IPS-NIHi11 (cell line): ENCODE measurements at regions not wholly inside any gene's neighbourhood (a gene's known extent, or its start where the extent isn't known, plus 50 kb on each side); places are given as distances from the start of the nearest gene placed in this dataset.
"Not testable (repeated sequence)": the region's sequence is repeated elsewhere in the genome, so short reads cannot be mapped to it uniquely, and the experiment has no call there.

Experiments
- DNase-seq: peaks from one replicate; pipeline ENCODE4 v3.0.0; 2012; ENCODE audit warnings: mixed read lengths, low spot score

DNA sequence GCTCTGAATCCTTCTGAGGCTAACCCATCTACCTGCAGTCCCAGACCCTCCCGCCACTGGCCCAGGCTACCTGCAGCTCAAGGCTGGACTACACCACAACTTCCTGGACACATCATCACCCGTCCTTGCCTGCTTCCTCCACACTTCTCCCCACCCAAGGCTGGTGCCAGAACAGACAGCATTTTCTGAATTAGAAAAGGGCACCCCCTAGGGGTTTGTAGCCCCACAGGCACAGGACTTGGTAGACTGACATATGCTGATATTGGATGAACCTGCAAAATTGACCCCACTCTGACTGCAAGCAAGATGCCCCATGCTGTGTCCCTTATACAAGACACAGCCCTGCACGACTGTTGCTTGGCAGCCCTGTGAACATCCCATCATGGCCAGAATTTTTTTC lies 271.5 kb upstream of the C16orf82 start:
- DNase-seq = peak; percentile 62

DNA sequence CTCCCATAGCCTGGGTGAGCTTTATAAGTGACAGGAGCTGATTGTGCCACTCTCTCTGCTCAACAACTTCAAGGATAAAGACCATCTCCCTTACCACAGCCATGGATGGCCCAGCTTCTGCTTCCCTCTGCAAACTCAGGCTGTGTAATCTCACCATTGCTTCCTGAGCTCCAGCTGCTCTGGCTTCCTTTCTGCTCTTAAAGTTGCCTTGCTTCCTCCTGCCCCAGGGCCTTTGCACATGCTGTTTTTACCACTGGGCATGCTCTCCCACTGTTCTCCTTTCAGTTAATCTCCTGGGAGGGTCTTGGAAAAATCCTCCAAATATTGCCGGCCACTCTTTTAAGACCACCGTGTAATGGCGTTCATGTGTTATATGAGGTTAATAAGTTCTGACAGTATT lies 265.1 kb upstream of the C16orf82 start:
- DNase-seq = no peak

DNA sequence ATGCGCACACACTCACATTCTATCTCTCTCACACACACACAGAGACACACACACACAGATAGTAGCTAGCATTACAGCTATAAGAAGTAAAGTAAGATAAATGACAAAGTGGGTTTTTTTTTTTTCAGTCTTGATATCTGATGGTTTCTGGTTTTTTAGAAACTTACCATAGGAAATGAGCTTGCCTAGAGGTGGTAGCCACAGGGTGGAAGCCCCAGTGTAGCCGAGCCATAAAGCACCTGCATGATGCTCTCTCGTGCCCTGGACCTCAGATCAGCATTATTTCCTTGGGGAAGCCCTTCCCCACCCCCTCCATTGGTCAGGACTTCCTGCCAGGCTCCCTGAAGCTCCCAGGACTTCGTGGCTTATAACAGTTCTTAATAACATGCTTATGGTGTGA lies 264.3 kb upstream of the C16orf82 start:
- DNase-seq = no peak

DNA sequence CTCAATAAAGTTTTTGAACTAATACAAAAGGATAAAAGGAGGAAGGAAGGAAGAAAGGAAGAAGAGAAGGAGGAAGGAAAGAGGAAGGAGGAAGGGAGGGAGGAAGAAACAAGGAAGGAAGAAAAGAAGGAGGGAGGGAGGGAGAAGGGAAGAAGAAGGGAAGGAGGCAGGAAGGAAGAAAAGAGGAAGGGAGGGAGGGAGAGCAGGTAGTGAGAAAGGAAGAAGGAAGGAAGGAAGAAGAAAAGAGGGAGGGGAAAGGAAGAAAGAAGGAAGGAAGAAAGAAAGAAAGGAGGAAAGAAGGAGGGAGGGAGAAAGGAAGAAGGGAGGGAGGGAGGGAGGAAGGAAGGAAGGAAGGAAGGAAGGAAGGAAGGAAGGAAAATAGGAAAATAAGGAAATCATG lies 263.8 kb upstream of the C16orf82 start:
- DNase-seq = no peak

- DNase-seq = no peak
Measured at GRCh38 chr16:26806657-26807056, 260.1 kb upstream of the C16orf82 start.

DNA sequence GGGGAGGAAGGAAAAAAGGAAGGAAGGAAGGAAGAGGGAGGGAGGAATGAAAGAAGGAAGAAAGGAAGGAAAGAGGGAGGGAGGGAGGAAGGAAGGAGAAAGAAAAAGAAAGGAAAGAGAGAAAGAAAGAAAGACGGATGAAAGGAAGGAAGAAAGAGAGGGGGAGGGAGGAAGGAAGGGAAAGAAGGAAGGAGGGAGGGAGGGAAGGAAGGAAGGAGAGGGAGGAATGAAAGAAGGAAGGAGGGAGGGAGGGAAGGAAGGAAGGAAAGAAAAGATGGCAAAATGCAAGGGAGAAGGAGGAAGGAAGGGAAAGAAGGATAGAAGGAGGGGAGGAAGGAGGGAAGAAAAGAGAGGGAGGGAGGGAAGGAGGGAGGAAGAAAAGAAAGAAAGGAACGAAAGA lies 257.3 kb upstream of the C16orf82 start:
- no peak for DNase-seq

- no peak for DNase-seq
Measured at GRCh38 chr16:26816266-26816665, 250.5 kb upstream of the C16orf82 start.

DNA sequence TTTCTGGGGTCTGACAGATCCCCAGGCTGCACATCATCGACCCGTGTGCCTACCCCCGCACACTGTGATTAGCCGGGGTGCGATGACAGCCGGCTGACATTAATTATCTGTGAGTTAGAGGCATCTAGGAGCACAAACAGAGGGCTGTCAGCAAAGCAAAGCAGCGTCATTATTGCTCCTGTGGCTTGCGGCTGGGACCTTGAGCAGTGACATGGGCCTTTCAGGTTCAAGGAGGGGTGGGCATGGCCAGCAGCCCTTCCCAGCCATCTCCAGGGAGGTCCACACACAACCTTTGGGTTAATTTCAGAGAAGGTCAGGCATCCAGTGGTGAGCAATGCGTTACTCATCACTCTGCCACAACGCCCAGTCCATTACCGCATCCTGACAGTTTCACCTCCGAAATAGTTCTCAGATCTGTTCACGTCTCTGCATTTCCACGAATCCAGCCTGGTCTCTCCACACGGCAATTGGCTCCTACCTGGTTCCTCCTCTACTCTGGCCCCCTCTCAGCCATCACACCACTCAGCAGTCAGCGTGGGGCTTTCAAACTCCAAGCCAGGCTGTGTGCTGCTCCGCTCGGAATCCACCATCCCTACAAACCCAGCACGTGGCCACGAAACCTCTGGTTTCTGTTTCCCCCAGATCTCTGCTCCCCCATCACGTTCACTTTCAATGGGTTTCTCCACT lies 249.7 kb upstream of the C16orf82 start:
- no peak for DNase-seq

GRCh38 chr16:26818393-26818792 lies 248.3 kb upstream of the C16orf82 start:
- no peak for DNase-seq

DNA sequence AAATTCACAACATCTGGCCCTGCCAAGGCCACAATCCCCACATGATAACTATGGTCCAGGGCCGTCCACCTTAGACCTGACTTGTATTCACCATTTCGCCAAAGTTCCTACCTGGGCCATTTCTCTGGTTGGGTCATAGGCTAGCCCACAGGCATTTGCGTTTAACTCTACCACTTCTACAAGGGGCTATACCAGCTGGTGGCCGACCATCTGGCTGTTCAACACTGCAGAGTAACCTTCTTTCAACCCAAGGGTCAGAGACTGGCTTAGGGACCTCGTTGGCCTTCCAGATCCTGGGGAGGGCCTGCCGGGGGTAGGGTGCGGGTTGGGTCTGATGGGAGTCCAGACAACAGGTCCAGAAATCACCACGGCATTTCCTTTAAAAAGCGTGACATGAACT lies 242.3 kb upstream of the C16orf82 start:
- no peak for DNase-seq

DNA sequence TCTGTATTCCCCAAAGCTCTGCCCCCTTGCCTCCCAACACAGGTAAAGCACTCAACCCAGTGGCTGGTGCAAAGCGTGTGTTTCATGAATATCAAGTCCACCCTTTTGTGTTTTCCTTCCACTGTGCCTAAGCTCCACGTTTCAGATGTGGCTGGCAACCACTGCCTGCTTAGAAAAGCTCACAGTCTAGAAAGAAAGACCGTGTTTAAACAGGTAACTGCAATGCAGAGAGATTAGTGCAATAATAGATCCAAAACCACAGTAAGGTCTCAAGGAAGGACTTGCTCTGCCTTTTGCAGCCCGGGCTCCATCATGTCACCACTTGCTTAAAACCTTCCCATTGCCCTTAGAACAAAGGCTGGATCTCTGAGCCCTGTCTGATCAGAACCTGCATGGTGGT lies 240.2 kb upstream of the C16orf82 start:
- DNase-seq = no peak

GRCh38 chr16:26827386-26827785 lies 239.3 kb upstream of the C16orf82 start:
- no peak for DNase-seq

DNA sequence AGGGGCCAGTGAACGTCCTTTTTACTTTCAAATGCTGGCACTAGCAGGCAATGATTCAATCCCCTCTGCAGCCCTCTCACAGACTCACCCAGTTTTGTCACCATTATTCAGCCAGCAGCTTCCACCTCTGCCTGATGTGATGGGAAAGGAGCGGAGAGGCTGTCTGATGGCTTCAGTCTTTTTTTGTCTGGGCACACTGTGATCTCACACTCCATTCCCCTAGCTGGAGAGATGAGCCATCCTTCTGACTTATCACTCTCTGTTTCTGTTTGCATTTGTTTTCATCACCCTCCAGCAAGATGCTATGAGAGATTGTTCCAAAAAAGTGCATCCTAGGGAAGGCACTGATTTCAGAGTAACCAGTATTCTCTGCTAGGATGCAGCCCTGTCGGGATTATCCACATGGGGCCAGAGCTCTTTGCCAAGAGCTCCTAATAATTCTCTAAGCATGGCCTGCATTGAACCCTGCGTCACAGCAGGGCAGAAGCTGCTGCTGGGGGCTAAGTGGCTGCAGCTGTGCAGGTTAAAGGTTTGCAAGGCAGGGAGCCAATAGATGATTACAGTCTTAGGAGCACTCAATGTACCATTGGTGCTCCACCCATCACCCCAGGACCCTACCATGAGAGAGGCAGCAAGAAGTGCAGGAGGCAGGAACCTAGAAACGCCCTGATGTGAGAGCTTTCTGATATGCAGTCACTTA lies 236.1 kb upstream of the C16orf82 start:
- DNase-seq = no peak

DNA sequence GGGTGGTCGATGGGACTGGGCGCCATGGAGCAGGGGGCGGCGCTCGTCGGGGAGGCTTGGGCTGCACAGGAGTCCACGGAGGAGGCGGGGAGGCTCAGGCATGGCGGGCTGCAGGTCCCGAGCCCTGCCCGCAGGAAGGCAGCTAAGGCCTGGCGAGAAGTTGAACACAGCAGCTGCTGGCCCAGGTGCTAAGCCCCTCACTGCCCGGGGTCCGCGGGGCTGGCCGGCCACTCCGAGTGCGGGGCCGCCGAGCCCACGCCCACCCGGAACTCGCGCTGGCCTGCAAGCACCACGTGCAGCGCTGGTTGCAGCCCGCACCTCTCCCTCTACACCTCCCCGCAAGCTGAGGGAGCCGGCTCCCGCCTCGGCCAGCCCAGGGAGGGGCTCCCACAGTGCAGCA lies 230.6 kb upstream of the C16orf82 start:
- DNase-seq = not testable (repeated sequence)

GRCh38 chr16:26838931-26839330 lies 227.8 kb upstream of the C16orf82 start:
- DNase-seq = no peak

DNA sequence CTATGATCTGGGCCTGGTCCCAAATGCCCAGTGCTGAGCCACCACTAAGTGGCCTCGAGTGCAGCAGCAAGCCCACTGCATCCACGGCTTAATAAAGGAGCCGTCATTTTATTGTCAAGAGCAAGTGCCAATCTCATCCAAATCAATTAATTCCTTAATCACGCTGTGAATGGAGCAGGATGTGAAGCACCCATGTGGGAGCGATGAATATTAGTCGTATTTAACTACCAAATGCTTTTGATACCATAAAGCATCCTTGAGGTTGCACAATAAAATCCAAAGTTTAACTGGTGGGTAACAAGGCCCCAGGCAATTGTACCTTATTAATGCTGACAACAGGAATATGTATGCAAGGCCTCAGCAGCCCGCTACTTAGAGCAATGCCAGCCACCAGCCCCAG lies 226.0 kb upstream of the C16orf82 start:
- no peak for DNase-seq

DNA sequence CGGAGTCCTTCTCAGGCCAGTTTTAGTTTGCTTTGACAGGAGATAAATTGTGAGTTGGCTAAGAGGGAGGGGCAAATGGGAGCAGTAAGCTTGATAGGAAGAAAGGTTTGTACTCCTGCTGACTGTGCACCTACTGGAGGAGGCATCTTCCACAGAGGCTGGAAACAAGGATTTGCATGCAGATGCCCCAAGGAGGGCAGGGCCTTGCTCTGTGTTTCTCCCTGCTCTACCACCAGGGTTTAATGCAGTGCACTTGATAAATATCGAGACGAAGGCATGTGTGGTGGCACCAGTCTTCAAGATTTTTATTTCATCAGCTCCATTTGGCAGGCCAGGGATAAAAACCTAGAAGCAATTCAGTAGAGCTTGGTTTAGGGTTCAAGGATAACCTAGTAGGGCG lies 210.5 kb upstream of the C16orf82 start:
- no peak for DNase-seq

DNA sequence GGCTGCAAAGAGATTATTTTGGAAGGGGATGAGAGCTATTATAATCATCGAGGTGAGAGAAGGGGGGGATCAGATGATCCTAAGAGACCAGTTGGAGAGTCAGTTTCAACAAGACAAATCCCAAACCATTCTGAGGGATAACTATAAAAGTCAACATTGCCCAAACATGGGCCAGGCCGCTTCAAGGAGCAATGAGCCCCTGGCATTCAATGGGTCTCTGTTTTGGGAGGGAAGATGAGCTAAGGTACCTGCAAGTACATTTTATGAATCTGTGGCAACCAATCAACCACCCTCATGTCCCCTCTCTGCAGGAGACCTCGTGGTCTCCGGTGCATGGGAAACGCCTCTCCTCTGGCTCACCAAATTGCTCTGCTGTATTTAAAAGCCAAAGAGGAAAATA lies 209.9 kb upstream of the C16orf82 start:
- no peak for DNase-seq

GRCh38 chr16:26857371-26857770 lies 209.4 kb upstream of the C16orf82 start:
- no peak for DNase-seq

DNA sequence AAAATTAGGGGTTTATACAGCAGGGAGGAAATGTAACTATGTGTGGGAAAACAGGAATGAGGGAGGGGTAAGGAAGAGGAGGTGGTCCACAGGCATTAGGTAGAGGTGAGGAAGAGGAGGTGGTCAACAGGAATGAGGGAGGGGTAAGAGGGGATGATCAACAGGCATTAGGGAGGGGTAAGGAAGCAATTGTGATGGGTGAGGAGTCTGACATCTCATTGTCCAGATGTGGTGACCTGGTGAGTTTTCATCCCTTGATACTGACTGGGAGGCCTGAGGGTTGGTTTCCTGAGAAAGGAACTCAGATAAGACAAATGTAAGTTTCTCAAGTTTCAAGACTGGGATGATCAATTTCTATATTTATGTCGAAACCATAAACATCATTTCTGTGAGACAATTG lies 206.2 kb upstream of the C16orf82 start:
- no peak for DNase-seq

DNA sequence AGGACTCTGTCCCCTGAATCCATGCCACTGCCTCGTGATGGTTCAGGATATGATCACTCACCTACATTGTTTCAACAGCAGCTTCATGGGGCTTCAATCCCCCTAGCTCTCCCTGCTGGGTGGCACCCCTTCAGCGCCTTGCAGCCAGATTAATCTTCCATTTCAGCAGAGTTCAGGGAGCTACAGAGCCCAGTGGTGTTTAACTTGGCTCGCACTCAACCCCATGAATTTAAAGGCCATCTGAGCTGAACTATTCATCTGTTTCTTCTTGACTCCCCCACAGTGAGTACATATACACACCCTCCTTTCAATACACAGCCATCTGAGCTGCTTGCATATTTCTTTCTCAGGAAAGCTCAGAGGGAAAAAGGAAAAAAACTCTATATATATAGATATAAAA lies 202.8 kb upstream of the C16orf82 start:
- DNase-seq = no peak

DNA sequence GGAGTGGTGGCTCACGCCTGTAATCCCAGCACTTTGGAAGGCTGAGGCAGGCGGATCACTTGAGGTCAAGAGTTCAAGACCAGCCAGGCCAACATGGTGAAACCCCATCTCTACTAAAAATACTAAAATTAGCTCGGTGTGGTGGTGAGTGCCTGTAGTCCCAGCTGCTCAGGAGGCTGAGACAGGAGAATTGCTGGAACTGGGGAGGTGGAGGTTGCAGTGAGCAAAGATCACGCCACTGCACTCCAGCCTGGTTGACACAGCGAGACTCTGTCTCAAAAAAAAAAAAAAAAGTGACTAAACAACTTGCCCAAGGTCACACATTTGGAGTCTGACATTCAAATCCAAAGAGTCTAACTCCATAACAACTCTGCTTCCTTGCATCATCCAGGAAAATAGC lies 192.4 kb upstream of the C16orf82 start:
- not testable (repeated sequence) for DNase-seq

GRCh38 chr16:26877421-26877820 lies 189.3 kb upstream of the C16orf82 start:
- no peak for DNase-seq

GRCh38 chr16:26885674-26886073 lies 181.1 kb upstream of the C16orf82 start:
- no peak for DNase-seq
